SH-SY5Y (cell line): ENCODE measurements at regions not wholly inside any gene's neighbourhood (a gene's known extent, or its start where the extent isn't known, plus 50 kb on each side); places are given as distances from the start of the nearest gene placed in this dataset.

Experiments
- GATA2 ChIP-seq: IDR thresholded peaks from 2 replicates; pipeline ENCODE4 v1.6.1; 2011; ENCODE audit warnings: mild to moderate bottlenecking, low read depth, low read length
- GATA3 ChIP-seq: IDR thresholded peaks from 2 replicates; pipeline ENCODE4 v1.6.1; 2011; ENCODE audit warnings: low read depth, mild to moderate bottlenecking, low read length, moderate library complexity

DNA sequence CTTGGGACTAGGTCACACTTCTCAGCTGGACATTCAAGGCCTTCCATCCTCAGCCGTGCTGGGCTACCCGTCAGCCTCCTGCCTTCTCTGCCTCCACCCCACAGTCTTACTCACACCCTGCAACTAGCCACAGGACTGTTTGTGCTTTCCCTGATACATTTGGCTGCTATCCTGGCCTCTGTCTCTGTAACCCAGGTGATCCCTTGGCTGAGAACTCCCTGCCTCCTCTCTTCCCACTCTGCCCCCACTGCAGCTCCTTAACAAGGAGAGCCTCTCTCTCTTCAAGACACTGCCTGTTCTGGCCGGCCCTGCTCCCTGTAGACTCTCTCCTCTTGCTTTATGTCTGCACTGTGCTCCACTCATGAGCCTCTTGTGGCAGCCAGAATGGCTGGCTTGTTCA lies 120.6 kb downstream of the MSX2 start:
- TF ChIP-seq GATA3 (no peak), GATA2 (no peak)
